ENCODE measurements at regions not wholly inside any gene's neighbourhood (a gene's known extent, or its start where the extent isn't known, plus 50 kb on each side); places are given as distances from the start of the nearest gene placed in this dataset.

GRCh38 chr22:49347376-49347775 is 480.3 kb downstream of the BRD1 start:
- Mint-ChIP-seq H3K27ac (no peak overlapping the region), H3K36me3 (ENCODE audit: low read depth) (no peaks in the 10 kb centered on the region; the same call in 2 of the 3 replicates), H3K27me3 (ENCODE audit: insufficient read depth, low read depth, poor library complexity) (peaks cover 13% of the 10 kb centered on the region), H3K9me3 (no peaks in the 10 kb centered on the region), H3K4me3 (no peak overlapping the region), H3K4me1 (peaks cover 9% of the 10 kb centered on the region; the same call in 2 of the 3 replicates)
- H3K36me3 ChIP-seq (ENCODE audit: insufficient read depth): peaks cover 2% of the 10 kb centered on the region; the same call in 1 of the 2 replicates
- TF ChIP-seq, protein P1, sequence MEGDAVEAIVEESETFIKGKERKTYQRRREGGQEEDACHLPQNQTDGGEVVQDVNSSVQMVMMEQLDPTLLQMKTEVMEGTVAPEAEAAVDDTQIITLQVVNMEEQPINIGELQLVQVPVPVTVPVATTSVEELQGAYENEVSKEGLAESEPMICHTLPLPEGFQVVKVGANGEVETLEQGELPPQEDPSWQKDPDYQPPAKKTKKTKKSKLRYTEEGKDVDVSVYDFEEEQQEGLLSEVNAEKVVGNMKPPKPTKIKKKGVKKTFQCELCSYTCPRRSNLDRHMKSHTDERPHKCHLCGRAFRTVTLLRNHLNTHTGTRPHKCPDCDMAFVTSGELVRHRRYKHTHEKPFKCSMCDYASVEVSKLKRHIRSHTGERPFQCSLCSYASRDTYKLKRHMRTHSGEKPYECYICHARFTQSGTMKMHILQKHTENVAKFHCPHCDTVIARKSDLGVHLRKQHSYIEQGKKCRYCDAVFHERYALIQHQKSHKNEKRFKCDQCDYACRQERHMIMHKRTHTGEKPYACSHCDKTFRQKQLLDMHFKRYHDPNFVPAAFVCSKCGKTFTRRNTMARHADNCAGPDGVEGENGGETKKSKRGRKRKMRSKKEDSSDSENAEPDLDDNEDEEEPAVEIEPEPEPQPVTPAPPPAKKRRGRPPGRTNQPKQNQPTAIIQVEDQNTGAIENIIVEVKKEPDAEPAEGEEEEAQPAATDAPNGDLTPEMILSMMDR (conservative IDR thresholded peaks at IDR 0.05; ENCODE audit: low read depth in 2 of 2): no peak
- TF ChIP-seq EZH2 (IDR thresholded peaks at IDR 0.05; ENCODE audit: low read depth, unreplicated experiment): no peak
- TF ChIP-seq ZNF114 (CRISPR knock-in tag; IDR thresholded peaks at IDR 0.05): no peak
- TF ChIP-seq REST (IDR thresholded peaks at IDR 0.05; ENCODE audit: unreplicated experiment): no peak
- no peak for TF ChIP-seq JUNB (IDR thresholded peaks at IDR 0.05; ENCODE audit: unreplicated experiment)
- TF ChIP-seq ZNF331 (CRISPR knock-in tag; IDR thresholded peaks at IDR 0.05; ENCODE audit: low read depth): no peak
- no peak for TF ChIP-seq CREB1 (CRISPR knock-in tag; IDR thresholded peaks at IDR 0.05; ENCODE audit: low read depth)
- TF ChIP-seq STAT1 (IDR thresholded peaks at IDR 0.05; ENCODE audit: unreplicated experiment): no peak
- TF ChIP-seq POLR2AphosphoS5 (IDR thresholded peaks at IDR 0.05; ENCODE audit: low read depth): no peak
- ATAC-seq (no peak), DNase-seq (ENCODE audit: low spot score) (no peak)
- no peak overlapping the region for H3K4me2 ChIP-seq
- H3K79me2 ChIP-seq (replicated peaks; ENCODE audit: insufficient read depth): no peaks in the 10 kb centered on the region
- H3K9me2 ChIP-seq (ENCODE audit: insufficient read depth): no peaks in the 10 kb centered on the region
- H2AFZ ChIP-seq: no peak overlapping the region
- no peaks in the 10 kb centered on the region for H3K27me3 ChIP-seq (ENCODE audit: insufficient read depth)
- H3K4me3 ChIP-seq: no peak overlapping the region
- no peaks in the 10 kb centered on the region for H3K4me1 ChIP-seq (ENCODE audit: insufficient read depth)
- no peaks in the 10 kb centered on the region for H4K20me1 ChIP-seq (replicated peaks; ENCODE audit: insufficient read depth)
- H3K27ac ChIP-seq (ENCODE audit: low read depth): no peak overlapping the region
- H3F3A ChIP-seq (replicated peaks; ENCODE audit: low read depth): no peaks in the 10 kb centered on the region

- H3K9me3 Mint-ChIP-seq: no peaks in the 10 kb centered on the region
- no peak overlapping the region for H3K4me3 ChIP-seq
- no peak overlapping the region for H3K27ac ChIP-seq (ENCODE audit: low read depth)
- no peaks in the 10 kb centered on the region for H3K4me1 ChIP-seq (ENCODE audit: insufficient read depth)
- DNase-seq (ENCODE audit: low spot score): no peak
- H3K27me3 Mint-ChIP-seq (ENCODE audit: insufficient read depth, low read depth, poor library complexity): peaks cover 17% of the 10 kb centered on the region
- peaks cover 9% of the 10 kb centered on the region; the same call in 2 of the 3 replicates for H3K4me1 Mint-ChIP-seq
- H3K36me3 Mint-ChIP-seq (ENCODE audit: low read depth): no peaks in the 10 kb centered on the region; the same call in 2 of the 3 replicates
- peaks cover 4% of the 10 kb centered on the region; the same call in 1 of the 2 replicates for H3K36me3 ChIP-seq (ENCODE audit: insufficient read depth)
- no peak overlapping the region for H3K4me3 Mint-ChIP-seq
- no peaks in the 10 kb centered on the region for H3K79me2 ChIP-seq (replicated peaks; ENCODE audit: insufficient read depth)
- H4K20me1 ChIP-seq (replicated peaks; ENCODE audit: insufficient read depth): no peaks in the 10 kb centered on the region
- no peaks in the 10 kb centered on the region for H3F3A ChIP-seq (replicated peaks; ENCODE audit: low read depth)
- H3K27ac Mint-ChIP-seq: no peak overlapping the region
- H3K27me3 ChIP-seq (ENCODE audit: insufficient read depth): no peaks in the 10 kb centered on the region
- H3K4me2 ChIP-seq: no peak overlapping the region
- no peak for ATAC-seq
- H2AFZ ChIP-seq: no peak overlapping the region
- H3K9me2 ChIP-seq (ENCODE audit: insufficient read depth): no peaks in the 10 kb centered on the region
- TF ChIP-seq ZNF462 (CRISPR knock-in tag; IDR thresholded peaks at IDR 0.05): no peak
- TF ChIP-seq ZNF331 (CRISPR knock-in tag; IDR thresholded peaks at IDR 0.05; ENCODE audit: low read depth): no peak
These were observed 481.8 kb downstream of the BRD1 start for GRCh38 chr22:49345896-49346295.

Measured in GM23338 (cell line).